ENCODE measurements at regions not wholly inside any gene's neighbourhood (a gene's known extent, or its start where the extent isn't known, plus 50 kb on each side); places are given as distances from the start of the nearest gene placed in this dataset.

DNA sequence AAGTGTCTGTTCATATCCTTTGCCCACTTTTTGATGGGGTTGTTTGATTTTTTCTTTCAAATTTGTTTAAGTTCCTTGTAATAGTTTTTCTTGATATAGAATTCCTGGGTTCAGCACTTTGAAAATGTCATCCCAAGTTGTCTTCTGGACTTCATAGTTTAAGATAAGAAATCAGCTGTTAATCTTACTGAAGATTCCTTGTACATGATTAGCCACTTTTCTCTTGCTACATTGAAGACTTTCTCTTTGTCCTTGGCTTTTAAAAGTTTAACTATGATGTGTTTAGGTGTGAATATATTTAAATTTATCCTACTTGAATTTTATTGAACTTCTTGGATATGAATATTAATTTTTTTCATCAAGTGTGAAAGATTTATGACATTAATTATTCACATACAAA lies 387.2 kb upstream of the CWC22 start:
- TF ChIP-seq EP300 (IDR thresholded peaks at IDR 0.05), result no peak
- TF ChIP-seq, protein P1, sequence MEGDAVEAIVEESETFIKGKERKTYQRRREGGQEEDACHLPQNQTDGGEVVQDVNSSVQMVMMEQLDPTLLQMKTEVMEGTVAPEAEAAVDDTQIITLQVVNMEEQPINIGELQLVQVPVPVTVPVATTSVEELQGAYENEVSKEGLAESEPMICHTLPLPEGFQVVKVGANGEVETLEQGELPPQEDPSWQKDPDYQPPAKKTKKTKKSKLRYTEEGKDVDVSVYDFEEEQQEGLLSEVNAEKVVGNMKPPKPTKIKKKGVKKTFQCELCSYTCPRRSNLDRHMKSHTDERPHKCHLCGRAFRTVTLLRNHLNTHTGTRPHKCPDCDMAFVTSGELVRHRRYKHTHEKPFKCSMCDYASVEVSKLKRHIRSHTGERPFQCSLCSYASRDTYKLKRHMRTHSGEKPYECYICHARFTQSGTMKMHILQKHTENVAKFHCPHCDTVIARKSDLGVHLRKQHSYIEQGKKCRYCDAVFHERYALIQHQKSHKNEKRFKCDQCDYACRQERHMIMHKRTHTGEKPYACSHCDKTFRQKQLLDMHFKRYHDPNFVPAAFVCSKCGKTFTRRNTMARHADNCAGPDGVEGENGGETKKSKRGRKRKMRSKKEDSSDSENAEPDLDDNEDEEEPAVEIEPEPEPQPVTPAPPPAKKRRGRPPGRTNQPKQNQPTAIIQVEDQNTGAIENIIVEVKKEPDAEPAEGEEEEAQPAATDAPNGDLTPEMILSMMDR (IDR thresholded peaks at IDR 0.05), result no peak
